Occipital lobe (tissue), 1 donor: ENCODE measurements at regions not wholly inside any gene's neighbourhood (a gene's known extent, or its start where the extent isn't known, plus 50 kb on each side); places are given as distances from the start of the nearest gene placed in this dataset.

Experiments
- DNase-seq: peaks from one replicate; lab custom pipeline; 2025; lab: John Stamatoyannopoulos, UW

GRCh38 chr20:10863337-10864060 is 189.7 kb upstream of the JAG1 start:
- no peak for DNase-seq

- no peak for DNase-seq
Observed at GRCh38 chr20:10864076-10864672, 190.4 kb upstream of the JAG1 start.

DNA sequence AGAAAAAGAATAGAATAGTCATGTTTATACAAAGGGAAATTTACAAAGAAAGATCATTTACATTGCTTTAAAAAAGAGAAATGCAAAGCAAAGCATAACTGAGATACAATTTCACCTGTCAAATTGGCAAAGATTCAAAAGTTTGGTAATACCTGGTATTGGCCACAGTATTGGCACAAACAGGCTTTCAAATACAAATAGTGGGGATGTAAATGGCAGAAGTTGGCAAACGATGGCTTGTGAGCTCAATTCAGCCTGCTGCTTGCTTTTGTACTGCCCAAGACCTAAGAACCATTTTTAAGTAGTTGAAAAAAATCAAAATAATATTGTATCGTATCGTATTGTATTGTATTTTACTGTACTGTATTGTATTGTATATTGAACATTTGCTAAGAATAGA is 194.5 kb upstream of the JAG1 start:
- no peak for DNase-seq

DNA sequence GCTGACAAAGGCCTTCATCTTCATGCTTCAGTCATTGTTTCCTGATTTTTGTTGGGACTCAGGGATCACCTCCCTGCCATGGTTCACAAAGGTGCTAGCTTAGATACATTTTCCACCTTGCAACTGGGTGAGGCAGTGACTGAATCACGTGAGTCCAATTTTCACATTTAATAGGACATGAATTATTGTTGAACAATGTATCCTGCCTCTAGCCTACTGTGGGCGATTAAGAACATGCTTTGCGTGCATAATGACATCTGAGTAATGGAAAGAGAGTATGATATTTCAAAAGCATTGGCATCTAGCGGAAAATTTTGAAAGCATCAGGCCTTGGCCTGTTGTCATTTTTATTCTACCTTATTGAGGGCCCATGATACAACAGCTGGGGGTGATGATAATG is 199.2 kb upstream of the JAG1 start:
- DNase-seq = no peak

DNA sequence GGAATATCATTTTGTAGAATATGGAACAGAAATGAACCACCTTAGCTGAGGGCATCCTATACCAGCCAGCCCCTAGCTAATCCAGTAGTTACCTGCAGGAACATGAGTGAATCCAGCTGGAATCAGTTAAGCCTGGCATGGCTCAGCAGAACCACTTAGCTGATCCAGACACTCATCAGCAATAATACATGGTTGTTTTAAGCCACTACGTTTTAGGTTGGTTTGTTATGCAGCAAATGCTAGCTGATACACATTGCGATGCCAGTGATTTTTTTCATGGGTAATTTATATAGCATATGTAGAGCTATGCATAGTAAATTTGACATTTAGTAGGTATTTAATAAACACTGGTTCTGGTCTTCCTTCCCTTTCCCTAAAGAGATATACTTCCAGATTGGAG is 201.9 kb upstream of the JAG1 start:
- no peak for DNase-seq

- DNase-seq = no peak
Observed at GRCh38 chr20:10876558-10876957, 202.8 kb upstream of the JAG1 start.

GRCh38 chr20:10877342-10877741 is 203.5 kb upstream of the JAG1 start:
- DNase-seq = no peak

DNA sequence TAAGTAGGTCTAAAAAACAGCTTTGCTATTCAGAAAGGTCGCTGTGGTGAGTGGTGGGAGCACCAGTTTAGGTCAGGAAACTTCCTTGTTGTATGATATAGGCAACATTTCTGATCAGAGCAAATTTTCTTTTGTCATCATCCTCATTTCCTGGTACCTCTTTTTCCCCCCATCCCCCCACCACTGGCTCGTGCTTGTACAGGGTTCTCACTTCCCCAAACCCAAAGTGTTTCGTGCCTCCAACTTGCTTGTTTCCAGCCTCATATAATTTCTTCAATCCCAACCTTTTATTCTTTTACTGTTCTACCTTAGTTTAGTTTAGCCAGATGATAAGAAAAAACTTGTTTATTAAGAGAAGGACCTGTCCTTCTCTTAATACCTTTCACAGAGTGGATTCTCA is 209.4 kb upstream of the JAG1 start:
- DNase-seq = no peak

GRCh38 chr20:10893321-10893720 is 219.5 kb upstream of the JAG1 start:
- DNase-seq = no peak

- DNase-seq = no peak
Observed at GRCh38 chr20:10897336-10897735, 223.5 kb upstream of the JAG1 start.

GRCh38 chr20:10898552-10898951 is 224.8 kb upstream of the JAG1 start:
- DNase-seq = no peak

GRCh38 chr20:10902174-10902573 is 228.4 kb upstream of the JAG1 start:
- no peak for DNase-seq

- DNase-seq = no peak
Observed at GRCh38 chr20:10902576-10903282, 228.9 kb upstream of the JAG1 start.

- no peak for DNase-seq
Observed at GRCh38 chr20:10906834-10907233, 233.0 kb upstream of the JAG1 start.

DNA sequence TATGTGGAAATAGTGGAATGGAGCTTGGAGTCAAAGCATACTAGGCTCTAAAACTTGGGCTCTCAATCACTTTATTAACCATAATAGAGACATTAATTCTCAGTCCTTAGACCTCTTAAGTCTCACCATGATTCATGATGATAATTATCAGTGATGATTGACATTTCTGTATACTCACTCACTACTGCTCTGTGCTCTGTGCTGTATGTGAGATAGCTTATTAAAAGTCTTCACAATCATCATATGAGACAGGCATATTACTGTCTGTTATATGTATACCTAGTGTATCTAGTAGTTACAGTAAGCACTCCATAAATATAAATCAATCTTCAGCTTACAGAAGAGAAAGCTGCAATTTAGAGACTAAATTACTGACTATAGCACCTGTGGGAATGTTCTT is 236.0 kb upstream of the JAG1 start:
- DNase-seq = no peak

DNA sequence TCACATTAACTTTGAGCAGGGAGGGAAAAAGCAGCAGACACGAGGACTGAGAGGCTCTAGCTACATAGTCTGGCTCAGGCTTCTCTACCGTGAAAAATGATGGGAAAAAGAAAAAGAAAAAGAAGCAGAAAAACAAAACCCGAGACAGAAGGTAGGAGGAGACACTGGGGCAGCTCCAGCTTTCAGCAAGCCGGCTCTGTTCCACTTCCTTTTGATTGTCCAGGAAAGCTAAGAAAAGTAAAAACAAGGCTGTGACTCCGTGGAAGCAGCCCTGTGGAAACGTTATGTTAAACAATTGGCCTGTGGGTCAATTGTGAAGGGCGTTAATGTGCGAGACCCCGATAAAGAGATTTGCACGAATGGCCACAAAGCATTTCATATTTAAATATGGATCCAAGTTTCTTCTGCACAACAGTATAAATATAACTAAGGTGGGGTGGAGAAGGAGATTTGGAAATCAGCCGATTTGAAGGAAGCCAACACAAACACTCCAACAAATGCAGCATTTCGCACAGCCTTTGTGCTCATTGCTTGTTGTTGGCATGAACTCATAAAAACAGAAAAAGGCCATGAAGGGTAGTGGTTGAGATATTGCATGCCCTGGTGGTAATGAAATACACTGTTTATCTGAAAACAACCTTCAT is 236.9 kb upstream of the JAG1 start:
- no peak for DNase-seq

- DNase-seq = no peak
Observed at GRCh38 chr20:10911298-10911697, 237.5 kb upstream of the JAG1 start.

DNA sequence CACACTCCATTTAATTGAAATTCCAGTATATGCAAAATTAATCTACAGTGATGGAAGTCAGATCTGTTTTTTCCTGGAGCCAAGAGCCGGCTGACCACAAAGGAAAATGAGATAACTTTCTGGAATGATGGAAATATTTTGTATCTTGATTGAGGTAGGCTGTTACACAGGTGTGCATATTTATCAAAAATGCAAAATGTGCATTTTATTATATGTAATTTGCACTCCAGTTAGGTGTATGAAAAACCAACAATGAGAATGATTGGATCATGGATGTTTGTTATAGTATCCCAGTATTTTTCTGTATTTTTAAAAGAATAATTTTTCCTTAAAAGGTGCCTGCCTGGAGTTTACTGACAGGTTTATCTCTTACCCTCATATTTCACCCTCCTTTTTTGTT is 242.0 kb upstream of the JAG1 start:
- DNase-seq = no peak

GRCh38 chr20:10916312-10916711 is 242.5 kb upstream of the JAG1 start:
- DNase-seq = no peak

GRCh38 chr20:10917826-10918225 is 244.0 kb upstream of the JAG1 start:
- DNase-seq = no peak

GRCh38 chr20:10919396-10920140 is 245.8 kb upstream of the JAG1 start:
- no peak for DNase-seq

DNA sequence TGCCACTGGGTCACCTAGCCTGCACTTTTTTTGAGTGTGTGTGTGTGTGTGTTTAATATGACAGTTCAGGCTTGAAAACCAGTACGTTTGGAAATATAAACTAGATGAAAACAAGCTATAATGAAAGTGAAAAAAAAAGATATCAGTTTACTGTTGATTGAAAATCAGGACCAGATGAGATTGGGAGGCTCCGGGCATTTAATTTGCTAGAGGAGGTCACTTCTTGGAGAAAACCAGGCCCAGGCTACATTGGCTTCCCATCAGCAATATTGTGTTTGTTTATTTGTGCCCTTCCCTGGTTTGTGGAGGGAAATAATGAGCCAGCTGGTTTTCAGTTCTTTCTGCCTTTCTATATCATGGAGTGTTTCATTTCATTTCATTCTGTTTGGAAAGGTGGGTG is 246.6 kb upstream of the JAG1 start:
- no peak for DNase-seq
